ENCODE measurements at regions not wholly inside any gene's neighbourhood (a gene's known extent, or its start where the extent isn't known, plus 50 kb on each side); places are given as distances from the start of the nearest gene placed in this dataset.
"Not testable (repeated sequence)": the region's sequence is repeated elsewhere in the genome, so short reads cannot be mapped to it uniquely, and the experiment has no call there.

DNA sequence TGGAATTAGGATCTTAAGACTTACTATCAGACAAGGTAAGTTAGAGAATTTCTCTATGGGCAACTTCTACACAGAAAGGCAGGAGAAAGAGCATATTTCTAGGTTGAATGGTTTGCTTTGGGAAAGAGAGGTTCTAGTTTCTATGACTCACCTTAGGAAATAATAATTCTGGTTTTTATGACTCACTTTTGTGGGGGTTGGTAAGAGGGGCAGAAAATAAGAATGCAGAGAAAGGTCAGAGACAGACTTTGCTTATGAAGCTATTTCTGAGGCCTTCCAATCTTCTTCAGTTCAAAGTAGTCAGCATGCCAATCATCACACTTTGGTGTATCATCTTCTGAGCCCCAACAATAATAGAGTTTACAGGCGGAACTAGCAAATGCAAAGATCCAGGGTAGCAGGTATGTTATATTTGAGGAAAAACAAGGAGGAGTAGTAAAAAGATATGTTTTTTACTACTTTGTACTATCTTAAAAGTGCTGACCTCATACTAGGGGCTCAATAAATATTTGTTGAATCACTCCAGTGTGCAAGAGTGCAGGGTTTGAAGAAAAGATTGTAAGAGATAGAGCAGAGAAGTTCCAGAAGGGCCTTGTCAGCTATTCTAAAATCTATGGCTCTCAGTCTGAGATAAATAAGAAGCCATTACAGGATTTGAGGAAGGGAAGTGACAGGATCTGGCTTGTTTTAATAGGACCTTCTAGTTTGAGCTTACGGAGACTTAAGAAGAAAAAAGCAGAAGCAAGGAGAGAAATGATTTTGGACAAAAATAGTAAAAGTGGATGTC lies 56.7 kb upstream of the LRFN5 start:
- in situ Hi-C loops (cut with HindIII; ENCODE audit: low pct_unique_long_range_greater_than_20kb, low sequenced_read_pairs) = no loop called here
- no peak for TF ChIP-seq JUND (IDR thresholded peaks at IDR 0.05; ENCODE audit: low read depth)
- DNase-seq (ENCODE audit: low read depth in 1 of 2, low spot score in 1 of 2) = no peak

- no peak for TF ChIP-seq JUND (IDR thresholded peaks at IDR 0.05; ENCODE audit: low read depth)
- in situ Hi-C loops (cut with HindIII; ENCODE audit: low pct_unique_long_range_greater_than_20kb, low sequenced_read_pairs) = no loop called here
- no peak for DNase-seq (ENCODE audit: low read depth in 1 of 2, low spot score in 1 of 2)
These were observed 57.4 kb upstream of the LRFN5 start for GRCh38 chr14:41549282-41549681.

DNA sequence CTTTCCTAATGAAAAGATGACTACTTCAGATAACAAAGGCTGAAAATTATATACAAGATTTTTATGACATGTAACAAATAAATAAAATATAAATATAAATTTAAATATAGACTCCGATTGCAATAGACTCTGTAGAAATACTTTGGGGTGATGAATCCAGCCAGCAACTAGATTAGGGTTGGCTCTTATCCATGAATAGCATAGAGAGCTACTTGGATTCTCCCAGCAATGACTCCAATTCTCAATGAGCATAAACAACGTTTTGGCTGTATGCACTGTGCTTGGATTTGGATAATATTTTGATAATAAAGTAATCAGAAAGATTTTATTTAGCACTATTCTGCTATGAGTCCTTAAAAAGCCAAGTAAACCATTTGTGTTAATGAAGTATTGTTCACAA lies 58.0 kb upstream of the LRFN5 start:
- no peak for DNase-seq (ENCODE audit: low read depth in 1 of 2, low spot score in 1 of 2)
- TF ChIP-seq JUND (IDR thresholded peaks at IDR 0.05; ENCODE audit: low read depth) = no peak
- in situ Hi-C loops (cut with HindIII; ENCODE audit: low pct_unique_long_range_greater_than_20kb, low sequenced_read_pairs) = no loop called here

- no peak for DNase-seq (ENCODE audit: low read depth in 1 of 2, low spot score in 1 of 2)
- in situ Hi-C loops (cut with HindIII; ENCODE audit: low pct_unique_long_range_greater_than_20kb, low sequenced_read_pairs) = no loop called here
- no peak for TF ChIP-seq JUND (IDR thresholded peaks at IDR 0.05; ENCODE audit: low read depth)
These were observed 65.3 kb upstream of the LRFN5 start for GRCh38 chr14:41541333-41541732.

DNA sequence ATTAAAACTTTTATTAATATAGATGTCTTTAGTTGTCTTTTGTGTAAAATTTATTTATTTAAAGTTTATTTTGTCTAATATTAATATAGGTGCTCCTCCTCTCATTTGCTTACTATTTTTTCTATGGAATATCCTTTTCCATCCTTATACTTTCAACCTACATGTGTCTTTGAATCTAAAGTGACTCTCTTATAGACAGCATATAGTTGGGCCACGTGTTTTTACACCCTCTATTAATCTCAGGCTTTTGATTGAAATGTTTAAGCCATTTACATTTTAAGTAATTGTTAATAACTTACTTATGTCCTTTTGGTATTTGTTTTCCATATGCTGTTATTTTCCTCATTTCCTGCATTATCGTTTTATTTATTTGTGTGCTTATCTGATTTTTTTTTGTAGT lies 74.4 kb upstream of the LRFN5 start:
- DNase-seq (ENCODE audit: low read depth in 1 of 2, low spot score in 1 of 2) = no peak
- TF ChIP-seq JUND (IDR thresholded peaks at IDR 0.05; ENCODE audit: low read depth) = no peak
- in situ Hi-C loops (cut with HindIII; ENCODE audit: low pct_unique_long_range_greater_than_20kb, low sequenced_read_pairs) = no loop called here

- TF ChIP-seq JUND (IDR thresholded peaks at IDR 0.05; ENCODE audit: low read depth) = 0 out of 2 replicates have a peak, but pooled peaks have one; percentile 27
- peak in 1 of 2 experiments; percentile 75 for DNase-seq (ENCODE audit: low read depth in 1 of 2, low spot score in 1 of 2)
- in situ Hi-C loops (cut with HindIII; ENCODE audit: low pct_unique_long_range_greater_than_20kb, low sequenced_read_pairs) = no loop called here
These were observed 84.8 kb upstream of the LRFN5 start for GRCh38 chr14:41521891-41522290.

DNA sequence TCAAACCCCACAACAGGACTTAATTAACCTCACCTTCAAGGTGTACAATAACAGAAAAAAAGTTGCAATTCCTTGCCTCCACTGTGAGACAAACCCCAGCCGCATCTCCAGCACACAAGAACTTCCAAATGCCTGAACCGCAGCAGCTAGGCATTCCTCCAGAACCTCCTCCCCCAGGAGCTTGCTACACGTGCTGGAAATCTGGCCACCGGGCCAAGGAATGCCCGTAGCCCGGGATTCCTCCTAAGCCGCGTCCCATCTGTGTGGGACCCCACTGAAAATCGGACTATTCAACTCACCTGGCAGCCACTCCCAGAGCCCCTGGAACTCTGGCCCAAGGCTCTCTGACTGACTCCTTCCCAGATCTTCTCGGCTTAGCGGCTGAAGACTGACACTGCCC lies 88.6 kb upstream of the LRFN5 start:
- in situ Hi-C loops (cut with HindIII; ENCODE audit: low pct_unique_long_range_greater_than_20kb, low sequenced_read_pairs); DNase-seq (ENCODE audit: low read depth in 1 of 2, low spot score in 1 of 2): not testable (repeated sequence)

- in situ Hi-C loops (cut with HindIII; ENCODE audit: low pct_unique_long_range_greater_than_20kb, low sequenced_read_pairs) = no loop called here
These were observed 100.1 kb upstream of the LRFN5 start for GRCh38 chr14:41506552-41506951.

DNA sequence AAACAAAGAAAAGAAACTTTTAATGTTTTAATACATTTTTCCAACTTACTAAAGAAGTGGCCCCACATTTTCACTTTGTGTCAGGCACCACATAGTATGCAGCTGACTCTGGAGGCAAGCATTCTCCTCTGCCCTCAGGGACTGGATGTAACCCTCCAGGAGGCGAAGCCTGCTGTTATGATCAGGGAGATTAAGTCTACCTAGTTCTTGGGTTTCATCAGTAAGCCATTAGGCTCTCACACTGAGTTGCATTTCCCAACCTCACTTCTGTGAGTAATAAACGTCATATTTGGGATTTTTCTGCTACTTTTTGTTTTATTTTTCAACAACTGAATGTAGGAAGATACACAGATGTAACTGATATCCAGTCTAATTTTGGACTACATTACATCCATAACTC lies 101.2 kb upstream of the LRFN5 start:
- in situ Hi-C loops (cut with HindIII; ENCODE audit: low pct_unique_long_range_greater_than_20kb, low sequenced_read_pairs) = no loop called here
- peak in 1 of 2 experiments; percentile 10 for DNase-seq (ENCODE audit: low read depth in 1 of 2, low spot score in 1 of 2)
- no peak for TF ChIP-seq JUND (IDR thresholded peaks at IDR 0.05; ENCODE audit: low read depth)

More at GRCh38 chr14:41506552-41506951, 100.1 kb upstream of the LRFN5 start:
- no peak for DNase-seq (ENCODE audit: low read depth in 1 of 2, low spot score in 1 of 2)
- TF ChIP-seq JUND (IDR thresholded peaks at IDR 0.05; ENCODE audit: low read depth) = no peak

DNA sequence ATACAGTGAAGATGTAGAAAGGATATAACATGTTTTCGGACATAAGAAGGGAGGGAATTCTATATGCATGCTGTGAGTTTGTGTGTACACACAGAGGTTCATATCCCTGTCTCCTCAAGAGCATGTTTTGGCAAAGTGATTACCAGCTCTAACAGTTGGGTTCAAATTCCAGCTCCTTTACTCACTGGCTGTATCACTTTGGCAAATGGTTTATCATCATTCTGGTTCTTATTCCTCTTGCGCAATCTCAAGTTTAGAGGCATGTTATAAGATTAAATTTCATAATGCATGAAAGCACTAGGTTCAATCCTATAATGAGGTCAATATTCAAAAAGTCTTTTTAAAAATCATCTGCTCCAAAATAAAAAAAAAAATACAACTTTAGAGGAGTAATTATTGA lies 107.7 kb upstream of the LRFN5 start:
- DNase-seq (ENCODE audit: low read depth in 1 of 2, low spot score in 1 of 2) = no peak
- in situ Hi-C loops (cut with HindIII; ENCODE audit: low pct_unique_long_range_greater_than_20kb, low sequenced_read_pairs) = no loop called here
- TF ChIP-seq JUND (IDR thresholded peaks at IDR 0.05; ENCODE audit: low read depth) = no peak

DNA sequence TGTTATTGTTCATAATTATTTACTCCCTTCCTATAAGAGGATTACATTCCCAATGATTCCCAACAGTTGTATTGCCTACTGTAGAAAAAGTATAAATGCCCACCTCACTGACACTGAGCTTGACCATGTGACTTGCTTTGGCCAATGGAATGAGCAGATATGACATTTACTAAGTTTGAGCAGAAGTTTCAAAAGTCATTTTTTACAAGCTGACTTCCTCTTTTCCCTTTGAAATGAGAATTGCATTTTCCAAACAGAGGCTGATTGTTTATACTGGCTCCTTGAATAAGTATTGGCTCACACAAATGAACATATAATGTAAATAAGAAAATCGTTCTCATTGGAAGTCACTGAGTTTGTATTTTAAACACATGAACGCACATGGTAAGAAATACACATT lies 116.4 kb upstream of the LRFN5 start:
- no peak for TF ChIP-seq JUND (IDR thresholded peaks at IDR 0.05; ENCODE audit: low read depth)
- in situ Hi-C loops (cut with HindIII; ENCODE audit: low pct_unique_long_range_greater_than_20kb, low sequenced_read_pairs) = no loop called here
- DNase-seq (ENCODE audit: low read depth in 1 of 2, low spot score in 1 of 2) = no peak

DNA sequence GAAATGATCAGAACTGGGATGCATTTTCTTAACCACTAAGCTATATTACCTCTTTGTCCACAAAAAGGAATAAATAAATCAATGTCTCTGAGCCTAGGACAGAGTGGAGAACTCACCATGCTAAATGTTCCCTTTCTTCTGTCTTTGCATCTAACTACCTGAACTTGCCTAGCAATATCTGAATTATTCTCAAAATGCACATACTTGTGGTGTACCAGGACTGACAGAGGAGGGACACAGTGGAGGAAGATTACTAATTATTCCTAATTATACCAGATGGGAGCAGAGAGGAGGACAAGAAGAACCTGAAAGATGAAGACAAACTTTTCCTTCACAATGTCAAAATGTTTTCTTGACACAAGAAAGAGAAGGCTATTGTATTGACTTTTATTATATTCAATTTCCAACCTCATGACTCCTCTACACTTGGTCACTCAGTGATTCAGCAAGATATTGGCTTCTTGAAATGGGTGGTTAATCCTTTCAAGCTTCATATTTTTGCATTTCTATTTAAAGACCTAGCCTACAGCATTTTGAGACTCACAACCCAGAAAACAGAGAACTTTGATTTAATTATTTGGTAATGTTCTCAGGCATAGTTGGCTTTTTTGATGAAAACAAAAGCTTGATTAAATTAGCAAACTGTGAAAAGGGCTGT lies 117.2 kb upstream of the LRFN5 start:
- in situ Hi-C loops (cut with HindIII; ENCODE audit: low pct_unique_long_range_greater_than_20kb, low sequenced_read_pairs) = no loop called here
- no peak for DNase-seq (ENCODE audit: low read depth in 1 of 2, low spot score in 1 of 2)
- no peak for TF ChIP-seq JUND (IDR thresholded peaks at IDR 0.05; ENCODE audit: low read depth)

DNA sequence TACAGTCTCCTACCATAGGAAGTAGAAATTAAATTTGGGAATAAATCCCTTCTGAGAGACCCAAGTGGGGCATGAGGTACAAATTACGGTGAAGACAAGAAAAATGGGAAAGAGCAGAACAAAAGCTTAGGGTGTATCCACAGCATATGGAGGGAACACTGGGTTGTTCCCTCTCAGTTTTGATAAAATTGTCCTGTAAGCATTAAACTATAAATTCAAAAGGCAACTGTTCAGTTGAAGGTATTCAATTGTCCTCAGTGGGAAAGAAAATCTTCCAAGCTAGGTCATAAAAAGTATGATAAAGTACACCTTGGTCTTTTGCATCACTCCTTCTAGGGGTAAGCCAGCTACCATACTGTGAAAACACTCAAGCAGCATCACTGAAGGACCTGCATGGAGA lies 118.3 kb upstream of the LRFN5 start:
- TF ChIP-seq JUND (IDR thresholded peaks at IDR 0.05; ENCODE audit: low read depth) = no peak
- no peak for DNase-seq (ENCODE audit: low read depth in 1 of 2, low spot score in 1 of 2)
- in situ Hi-C loops (cut with HindIII; ENCODE audit: low pct_unique_long_range_greater_than_20kb, low sequenced_read_pairs) = no loop called here

Data from T47D (cell line).